Mesenteric fat pad (tissue), 1 donor: ENCODE measurements at regions not wholly inside any gene's neighbourhood (a gene's known extent, or its start where the extent isn't known, plus 50 kb on each side); places are given as distances from the start of the nearest gene placed in this dataset.
"Not testable (repeated sequence)": the region's sequence is repeated elsewhere in the genome, so short reads cannot be mapped to it uniquely, and the experiment has no call there.

Experiments
- DNase-seq: peaks from one replicate; pipeline ENCODE4 v3.0.0-alpha.2; 2020; ENCODE audit warnings: low spot score
- donor health status: DM: yes; HTN: yes; CAD: no.

- no peak for DNase-seq
Observed at GRCh38 chr2:21772624-21773023, 648.9 kb downstream of the TDRD15 start.

- DNase-seq, result no peak
Observed at GRCh38 chr2:21773168-21773567, 649.4 kb downstream of the TDRD15 start.

GRCh38 chr2:21774691-21775368 is 651.1 kb downstream of the TDRD15 start:
- no peak for DNase-seq

DNA sequence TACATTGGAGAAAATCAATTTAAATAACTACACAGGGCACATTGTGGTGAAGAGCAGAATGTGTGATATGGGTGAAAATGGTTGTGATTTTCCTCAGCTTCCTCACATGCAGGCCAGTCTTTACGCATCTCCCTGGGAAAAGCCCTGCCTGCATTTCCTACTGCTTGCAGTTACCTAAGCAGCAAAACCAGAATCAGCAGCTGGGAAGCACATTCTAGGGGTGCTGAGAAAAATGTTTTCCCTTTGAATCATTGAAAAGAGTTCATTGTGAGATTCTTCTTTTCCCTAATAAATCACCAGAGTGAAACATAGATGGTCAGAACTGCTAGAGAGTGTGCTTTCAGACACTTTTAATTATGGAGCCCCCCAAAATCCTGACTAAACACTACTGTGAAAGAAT is 656.0 kb downstream of the TDRD15 start:
- no peak for DNase-seq

DNA sequence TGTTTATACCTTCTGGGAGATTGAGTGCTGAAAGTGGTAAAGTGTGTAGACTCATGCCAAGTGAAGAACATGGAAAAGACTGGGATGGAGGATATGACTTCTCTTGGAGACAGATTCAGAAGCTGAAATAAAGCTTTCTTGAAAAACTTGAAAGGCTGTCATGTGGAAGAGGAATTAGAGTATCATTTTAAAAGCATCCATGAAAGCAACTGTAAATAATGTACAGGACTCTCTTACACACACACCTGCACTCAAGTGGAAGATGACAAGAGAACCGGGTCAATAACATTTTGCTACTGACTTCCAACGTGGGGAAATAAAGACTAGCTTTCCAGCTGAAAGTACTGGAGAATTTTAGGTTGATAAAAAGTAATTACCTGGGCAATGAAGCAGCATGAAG is 658.2 kb downstream of the TDRD15 start:
- DNase-seq, result no peak

DNA sequence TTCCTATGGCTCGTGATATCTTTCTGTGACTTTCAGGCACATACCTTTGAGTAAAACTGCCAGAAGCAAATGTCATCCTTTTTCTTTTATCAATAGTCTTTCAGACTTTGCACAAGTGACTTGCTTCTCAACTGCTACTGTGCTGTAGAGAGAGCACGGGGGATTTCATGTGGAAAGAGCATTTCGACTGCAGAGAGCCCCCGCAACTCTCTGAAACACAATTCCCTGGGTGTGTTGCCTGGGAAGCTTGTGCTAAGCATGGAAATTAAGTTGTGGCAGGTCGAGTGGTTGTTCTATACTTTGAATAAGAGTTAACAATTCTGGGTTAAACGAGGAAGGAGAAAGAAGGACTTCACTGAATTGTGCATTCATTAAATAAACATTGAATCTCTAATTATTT is 659.1 kb downstream of the TDRD15 start:
- DNase-seq, result no peak

GRCh38 chr2:21787941-21788340 is 664.2 kb downstream of the TDRD15 start:
- no peak for DNase-seq

DNA sequence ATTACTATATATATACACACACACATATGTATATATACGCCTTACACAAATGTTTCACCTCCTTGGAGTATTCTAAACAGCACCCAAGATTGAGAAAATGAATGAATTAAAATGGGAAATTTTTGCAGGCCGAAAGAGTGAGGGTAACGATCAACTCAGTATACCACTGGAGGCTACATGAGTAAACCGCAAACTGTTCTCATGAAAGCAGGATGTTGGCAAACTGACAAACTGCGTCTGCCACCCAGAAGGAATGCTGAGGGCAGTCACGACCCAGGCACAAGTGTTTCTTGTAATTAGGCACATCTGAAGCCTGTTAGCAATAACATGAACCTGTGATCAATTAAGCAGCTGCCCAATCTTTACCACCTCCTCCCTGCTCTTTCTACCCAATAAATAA is 666.5 kb downstream of the TDRD15 start:
- DNase-seq, result not testable (repeated sequence)

GRCh38 chr2:21792571-21792970 is 668.8 kb downstream of the TDRD15 start:
- no peak for DNase-seq

- no peak for DNase-seq
Observed at GRCh38 chr2:21793461-21793860, 669.7 kb downstream of the TDRD15 start.

DNA sequence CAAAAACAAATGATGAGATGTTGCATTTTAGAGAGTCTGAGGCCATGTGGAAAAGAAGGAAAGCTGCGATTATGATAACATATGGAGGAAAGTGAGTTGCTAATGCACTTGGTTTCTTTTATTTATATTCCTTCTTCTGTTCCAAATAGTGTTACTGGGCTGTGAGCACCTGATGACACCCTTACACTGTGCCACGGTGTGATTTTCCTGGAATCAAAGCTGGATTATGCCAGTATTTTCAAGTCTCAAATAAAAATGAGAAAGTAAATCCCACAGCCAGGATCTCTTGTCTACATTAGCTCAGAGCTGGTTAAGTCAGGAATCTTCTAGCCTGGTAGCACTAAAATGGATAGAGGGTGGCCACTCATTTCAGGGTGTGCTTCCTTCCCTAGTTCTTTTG is 670.8 kb downstream of the TDRD15 start:
- DNase-seq, result no peak

DNA sequence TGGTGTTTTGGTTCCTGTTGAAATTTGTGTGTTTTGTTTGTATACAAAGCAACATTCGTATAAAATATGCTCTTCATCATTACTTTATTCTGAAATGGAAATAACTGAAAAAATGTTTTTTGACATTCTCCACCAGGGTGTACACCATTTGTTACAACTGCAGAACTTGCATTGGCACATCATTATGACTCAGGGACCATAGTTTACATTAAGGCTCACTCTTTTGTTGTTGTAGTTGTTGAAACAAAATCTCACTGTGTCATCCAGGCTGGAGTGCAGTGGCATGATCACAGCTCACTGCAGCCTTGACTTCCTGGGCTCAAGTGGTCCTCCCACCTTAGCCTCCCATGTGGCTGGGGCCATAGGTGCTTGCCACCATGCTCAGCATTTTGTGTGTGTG is 676.6 kb downstream of the TDRD15 start:
- no peak for DNase-seq

GRCh38 chr2:21803550-21803949 is 679.8 kb downstream of the TDRD15 start:
- DNase-seq, result no peak

- DNase-seq, result no peak
Observed at GRCh38 chr2:21804151-21804550, 680.4 kb downstream of the TDRD15 start.

DNA sequence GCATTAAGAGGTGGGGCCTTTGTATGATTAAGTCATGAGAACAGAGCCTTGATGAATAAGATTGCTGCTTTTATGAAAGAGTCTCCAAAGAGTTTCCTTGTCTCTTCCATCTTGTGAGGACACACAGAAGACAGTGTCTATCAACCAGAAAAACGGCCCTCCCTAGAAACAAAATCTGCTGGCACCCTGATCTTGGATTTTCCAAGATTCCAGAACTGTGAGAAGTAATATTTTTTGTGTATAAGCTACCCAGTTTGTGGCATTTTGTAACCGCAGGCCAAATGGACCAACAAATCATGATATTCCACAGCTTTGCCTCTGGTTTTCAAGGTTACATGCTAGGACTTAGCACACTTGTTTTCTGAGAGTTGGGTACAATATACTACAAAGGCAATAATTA is 687.8 kb downstream of the TDRD15 start:
- DNase-seq, result no peak

DNA sequence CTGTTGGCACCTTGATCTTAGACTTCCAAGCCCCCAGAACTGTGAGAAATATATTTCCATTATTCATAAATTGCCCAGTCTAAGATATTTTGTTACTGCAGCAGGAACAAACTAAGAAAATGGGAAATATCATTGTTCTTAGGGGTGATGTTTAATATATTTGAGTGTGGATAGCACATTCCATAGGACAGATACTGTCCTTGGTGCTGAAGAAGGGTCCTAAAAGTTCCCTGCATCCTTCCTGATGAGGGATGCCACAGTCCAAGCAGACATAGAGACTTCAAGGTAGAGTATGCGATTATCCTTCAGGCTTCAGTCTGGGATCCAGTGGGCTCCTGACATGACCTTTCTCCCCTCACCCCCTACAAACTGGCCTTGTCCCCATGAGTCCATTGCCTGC is 689.0 kb downstream of the TDRD15 start:
- no peak for DNase-seq

GRCh38 chr2:21814588-21815149 is 690.9 kb downstream of the TDRD15 start:
- DNase-seq, result no peak

DNA sequence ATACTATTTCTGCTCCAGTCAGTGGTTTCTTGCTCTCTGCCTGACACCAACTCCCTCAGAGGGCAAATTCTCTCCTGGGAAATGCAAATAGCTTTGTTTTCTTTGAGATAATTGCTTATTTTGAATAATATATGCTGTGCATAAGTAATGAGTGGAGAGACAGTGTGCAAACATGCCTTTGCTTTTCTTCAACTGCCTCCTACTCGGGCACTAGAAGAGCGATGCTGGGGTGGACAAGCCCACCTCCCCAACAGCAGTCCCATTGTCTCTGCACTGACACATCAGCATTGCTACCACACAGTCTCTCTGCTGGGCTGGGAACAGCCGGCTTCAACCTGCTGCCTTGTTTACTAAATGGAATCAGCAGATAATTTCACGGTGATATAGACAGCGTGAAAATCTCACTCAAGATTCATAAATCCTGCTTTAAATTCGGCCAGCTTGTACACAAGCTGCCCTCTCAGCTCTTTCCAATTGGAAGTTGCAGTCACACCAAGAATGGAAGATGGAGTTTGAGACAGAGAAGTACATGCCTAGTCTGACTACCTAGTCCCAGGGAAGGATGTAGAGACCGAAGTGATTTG is 694.5 kb downstream of the TDRD15 start:
- DNase-seq, result no peak

DNA sequence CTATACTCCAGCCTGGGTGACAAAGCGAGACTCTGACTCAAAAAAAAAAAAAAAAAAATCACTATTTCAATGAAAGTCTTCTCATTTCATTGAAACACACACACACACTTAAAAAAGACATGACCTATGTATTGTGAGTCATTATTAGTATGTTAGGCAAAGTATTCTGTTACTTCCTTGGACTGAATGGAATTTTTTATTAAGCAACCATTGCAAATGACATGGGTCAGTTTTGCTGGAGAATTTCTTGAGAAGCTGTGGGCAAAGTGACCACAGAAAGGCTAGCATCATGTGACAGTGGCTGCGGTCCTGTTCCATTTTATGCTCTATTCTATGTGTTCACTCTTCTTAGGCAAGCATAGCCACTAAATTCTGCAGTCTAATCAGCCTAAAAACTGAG is 695.7 kb downstream of the TDRD15 start:
- no peak for DNase-seq

- DNase-seq, result no peak
Observed at GRCh38 chr2:21820271-21820670, 696.5 kb downstream of the TDRD15 start.

DNA sequence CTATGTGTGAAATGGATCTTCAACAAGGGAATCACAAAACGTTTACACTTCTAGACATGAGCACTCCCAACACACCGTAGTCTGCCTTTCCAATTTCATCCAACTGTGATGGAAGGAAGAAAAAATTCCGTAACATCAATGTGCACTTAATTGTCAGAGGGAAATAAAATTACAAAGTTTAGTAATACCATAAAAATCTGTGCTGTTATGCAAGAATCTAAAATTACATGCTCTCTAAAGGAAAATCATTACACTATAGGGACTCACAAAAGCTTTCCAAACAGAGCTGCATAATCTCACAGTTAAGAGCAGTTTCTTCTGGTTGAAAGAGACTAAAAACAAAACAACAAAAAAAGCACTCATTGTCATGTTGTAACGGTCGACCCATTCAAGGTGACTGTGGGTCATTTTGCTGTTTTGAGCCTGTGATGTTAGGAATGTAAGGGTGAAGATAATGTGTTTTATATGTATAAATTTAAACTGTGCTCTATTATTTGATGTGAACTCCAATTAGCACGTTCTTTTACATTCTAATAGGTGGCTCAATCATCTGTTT is 698.0 kb downstream of the TDRD15 start:
- no peak for DNase-seq

- no peak for DNase-seq
Observed at GRCh38 chr2:21822505-21822904, 698.7 kb downstream of the TDRD15 start.

DNA sequence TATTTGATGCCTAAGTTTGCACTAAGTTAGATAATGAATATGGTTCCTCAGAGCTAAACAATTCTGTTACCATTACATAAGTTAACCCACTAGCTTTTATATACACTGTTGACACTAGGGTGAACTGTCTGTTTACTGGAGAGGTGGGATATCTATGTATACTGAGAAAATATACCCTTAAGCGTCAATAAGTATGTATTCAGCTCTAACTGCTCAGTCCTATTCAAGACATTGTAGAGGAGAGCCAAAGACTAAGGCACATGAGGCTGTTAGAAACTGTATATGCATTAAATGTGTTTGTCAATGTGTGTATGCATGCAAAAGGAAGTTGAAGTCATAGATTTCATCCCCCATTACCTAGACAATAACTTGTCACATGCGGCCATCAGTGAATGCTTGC is 710.0 kb downstream of the TDRD15 start:
- DNase-seq, result no peak
